Liver (tissue), 3 donors: ENCODE measurements at regions not wholly inside any gene's neighbourhood (a gene's known extent, or its start where the extent isn't known, plus 50 kb on each side); places are given as distances from the start of the nearest gene placed in this dataset.

Experiments used
- EGR1 ChIP-seq, 2 donors: IDR thresholded peaks; 2 replicates each; pipeline ENCODE4 v1.6.1; 2016 to 2018; ENCODE audit warnings: antibody characterized with exemption in 2 of 2, low read depth in 2 of 2
- GABPA ChIP-seq, 2 donors: IDR thresholded peaks in 1 of 2; conservative IDR thresholded peaks in 1 of 2; 2 replicates each; pipeline ENCODE4 v1.6.1; 2016; ENCODE audit warnings: antibody characterized with exemption in 2 of 2, mild to moderate bottlenecking in 1 of 2, moderate library complexity in 1 of 2
- JUND ChIP-seq, 2 donors: IDR thresholded peaks; 2 replicates each; pipeline ENCODE4 v1.6.1; 2016; ENCODE audit warnings: antibody characterized with exemption in 2 of 2
- NR2F2 ChIP-seq: IDR thresholded peaks from 2 replicates; pipeline ENCODE4 v1.6.1; 2016; ENCODE audit warnings: antibody characterized with exemption
- RXRA ChIP-seq, 2 donors: IDR thresholded peaks; 2 replicates each; pipeline ENCODE4 v1.6.1; 2017 to 2018; ENCODE audit warnings: antibody characterized with exemption in 2 of 2, mild to moderate bottlenecking in 1 of 2
- SP1 ChIP-seq: IDR thresholded peaks from 2 replicates; pipeline ENCODE4 v1.6.1; 2018; ENCODE audit warnings: antibody characterized with exemption, mild to moderate bottlenecking
- TAF1 ChIP-seq: conservative IDR thresholded peaks from 2 replicates; pipeline ENCODE4 v1.6.1; 2016; ENCODE audit warnings: antibody characterized with exemption, mild to moderate bottlenecking
- YY1 ChIP-seq: IDR thresholded peaks from 2 replicates; pipeline ENCODE4 v1.6.1; 2016; ENCODE audit warnings: antibody characterized with exemption, mild to moderate bottlenecking
- TF ChIP-seq, protein P1 (sequence below): fragments of 150-350 bp; IDR thresholded peaks from 2 replicates; pipeline ENCODE4 v1.5.1; 2017; ENCODE audit warnings: improper control_type of control experiment, low read depth, low read length; ENCODE audit not compliant: missing input control
- TF ChIP-seq, protein P2 (sequence below): IDR thresholded peaks from 2 replicates; pipeline ENCODE4 v1.6.1; 2016; ENCODE audit warnings: antibody characterized with exemption, mild to moderate bottlenecking
- TF ChIP-seq, protein P3 (sequence below): IDR thresholded peaks from 2 replicates; pipeline ENCODE4 v1.6.1; 2016; ENCODE audit warnings: antibody characterized with exemption
- TF ChIP-seq, protein P4 (sequence below): IDR thresholded peaks from 2 replicates; pipeline ENCODE4 v1.6.1; 2016; ENCODE audit warnings: antibody characterized with exemption
- TF ChIP-seq, protein P5 (sequence below): IDR thresholded peaks from 2 replicates; pipeline ENCODE4 v1.6.1; 2016; ENCODE audit warnings: antibody characterized with exemption
- donor health status: healthy.
- donor health status: healthy.

DNA sequence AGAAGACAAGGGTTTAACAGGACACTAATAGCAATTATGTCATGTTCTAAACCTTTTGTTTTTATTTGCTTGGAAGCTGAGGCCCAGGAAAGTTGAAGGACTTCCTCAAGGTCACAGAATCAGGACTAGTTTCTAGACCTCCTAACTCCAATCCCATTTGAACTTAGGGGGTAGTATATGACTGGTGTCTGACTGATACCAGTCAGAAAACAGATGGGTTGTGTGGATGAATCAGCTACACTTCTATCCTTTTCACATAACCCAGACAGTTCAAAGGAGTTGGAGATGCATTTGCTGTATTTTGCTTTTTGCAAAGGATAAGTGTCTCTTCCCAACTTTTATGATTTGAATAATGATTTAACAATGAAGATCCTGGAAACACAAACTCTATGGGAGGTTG is 322.5 kb downstream of the HLX start:
- TF ChIP-seq, protein P1, sequence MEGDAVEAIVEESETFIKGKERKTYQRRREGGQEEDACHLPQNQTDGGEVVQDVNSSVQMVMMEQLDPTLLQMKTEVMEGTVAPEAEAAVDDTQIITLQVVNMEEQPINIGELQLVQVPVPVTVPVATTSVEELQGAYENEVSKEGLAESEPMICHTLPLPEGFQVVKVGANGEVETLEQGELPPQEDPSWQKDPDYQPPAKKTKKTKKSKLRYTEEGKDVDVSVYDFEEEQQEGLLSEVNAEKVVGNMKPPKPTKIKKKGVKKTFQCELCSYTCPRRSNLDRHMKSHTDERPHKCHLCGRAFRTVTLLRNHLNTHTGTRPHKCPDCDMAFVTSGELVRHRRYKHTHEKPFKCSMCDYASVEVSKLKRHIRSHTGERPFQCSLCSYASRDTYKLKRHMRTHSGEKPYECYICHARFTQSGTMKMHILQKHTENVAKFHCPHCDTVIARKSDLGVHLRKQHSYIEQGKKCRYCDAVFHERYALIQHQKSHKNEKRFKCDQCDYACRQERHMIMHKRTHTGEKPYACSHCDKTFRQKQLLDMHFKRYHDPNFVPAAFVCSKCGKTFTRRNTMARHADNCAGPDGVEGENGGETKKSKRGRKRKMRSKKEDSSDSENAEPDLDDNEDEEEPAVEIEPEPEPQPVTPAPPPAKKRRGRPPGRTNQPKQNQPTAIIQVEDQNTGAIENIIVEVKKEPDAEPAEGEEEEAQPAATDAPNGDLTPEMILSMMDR: no peak
- no peak for TF ChIP-seq YY1
- TF ChIP-seq, protein P2, sequence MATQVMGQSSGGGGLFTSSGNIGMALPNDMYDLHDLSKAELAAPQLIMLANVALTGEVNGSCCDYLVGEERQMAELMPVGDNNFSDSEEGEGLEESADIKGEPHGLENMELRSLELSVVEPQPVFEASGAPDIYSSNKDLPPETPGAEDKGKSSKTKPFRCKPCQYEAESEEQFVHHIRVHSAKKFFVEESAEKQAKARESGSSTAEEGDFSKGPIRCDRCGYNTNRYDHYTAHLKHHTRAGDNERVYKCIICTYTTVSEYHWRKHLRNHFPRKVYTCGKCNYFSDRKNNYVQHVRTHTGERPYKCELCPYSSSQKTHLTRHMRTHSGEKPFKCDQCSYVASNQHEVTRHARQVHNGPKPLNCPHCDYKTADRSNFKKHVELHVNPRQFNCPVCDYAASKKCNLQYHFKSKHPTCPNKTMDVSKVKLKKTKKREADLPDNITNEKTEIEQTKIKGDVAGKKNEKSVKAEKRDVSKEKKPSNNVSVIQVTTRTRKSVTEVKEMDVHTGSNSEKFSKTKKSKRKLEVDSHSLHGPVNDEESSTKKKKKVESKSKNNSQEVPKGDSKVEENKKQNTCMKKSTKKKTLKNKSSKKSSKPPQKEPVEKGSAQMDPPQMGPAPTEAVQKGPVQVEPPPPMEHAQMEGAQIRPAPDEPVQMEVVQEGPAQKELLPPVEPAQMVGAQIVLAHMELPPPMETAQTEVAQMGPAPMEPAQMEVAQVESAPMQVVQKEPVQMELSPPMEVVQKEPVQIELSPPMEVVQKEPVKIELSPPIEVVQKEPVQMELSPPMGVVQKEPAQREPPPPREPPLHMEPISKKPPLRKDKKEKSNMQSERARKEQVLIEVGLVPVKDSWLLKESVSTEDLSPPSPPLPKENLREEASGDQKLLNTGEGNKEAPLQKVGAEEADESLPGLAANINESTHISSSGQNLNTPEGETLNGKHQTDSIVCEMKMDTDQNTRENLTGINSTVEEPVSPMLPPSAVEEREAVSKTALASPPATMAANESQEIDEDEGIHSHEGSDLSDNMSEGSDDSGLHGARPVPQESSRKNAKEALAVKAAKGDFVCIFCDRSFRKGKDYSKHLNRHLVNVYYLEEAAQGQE: no peak
- TF ChIP-seq, protein P3, sequence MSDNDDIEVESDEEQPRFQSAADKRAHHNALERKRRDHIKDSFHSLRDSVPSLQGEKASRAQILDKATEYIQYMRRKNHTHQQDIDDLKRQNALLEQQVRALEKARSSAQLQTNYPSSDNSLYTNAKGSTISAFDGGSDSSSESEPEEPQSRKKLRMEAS: no peak
- no peak for TF ChIP-seq SP1
- no peak for TF ChIP-seq NR2F2
- TF ChIP-seq TAF1: no peak
- no peak for TF ChIP-seq EGR1 (IDR thresholded peaks at IDR 0.05; ENCODE audit: low read depth in 2 of 2)
- TF ChIP-seq RXRA (IDR thresholded peaks at IDR 0.05): no peak
- TF ChIP-seq, protein P4, sequence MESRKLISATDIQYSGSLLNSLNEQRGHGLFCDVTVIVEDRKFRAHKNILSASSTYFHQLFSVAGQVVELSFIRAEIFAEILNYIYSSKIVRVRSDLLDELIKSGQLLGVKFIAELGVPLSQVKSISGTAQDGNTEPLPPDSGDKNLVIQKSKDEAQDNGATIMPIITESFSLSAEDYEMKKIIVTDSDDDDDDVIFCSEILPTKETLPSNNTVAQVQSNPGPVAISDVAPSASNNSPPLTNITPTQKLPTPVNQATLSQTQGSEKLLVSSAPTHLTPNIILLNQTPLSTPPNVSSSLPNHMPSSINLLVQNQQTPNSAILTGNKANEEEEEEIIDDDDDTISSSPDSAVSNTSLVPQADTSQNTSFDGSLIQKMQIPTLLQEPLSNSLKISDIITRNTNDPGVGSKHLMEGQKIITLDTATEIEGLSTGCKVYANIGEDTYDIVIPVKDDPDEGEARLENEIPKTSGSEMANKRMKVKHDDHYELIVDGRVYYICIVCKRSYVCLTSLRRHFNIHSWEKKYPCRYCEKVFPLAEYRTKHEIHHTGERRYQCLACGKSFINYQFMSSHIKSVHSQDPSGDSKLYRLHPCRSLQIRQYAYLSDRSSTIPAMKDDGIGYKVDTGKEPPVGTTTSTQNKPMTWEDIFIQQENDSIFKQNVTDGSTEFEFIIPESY: no peak
- no peak for TF ChIP-seq JUND (IDR thresholded peaks at IDR 0.05)
- TF ChIP-seq, protein P5, sequence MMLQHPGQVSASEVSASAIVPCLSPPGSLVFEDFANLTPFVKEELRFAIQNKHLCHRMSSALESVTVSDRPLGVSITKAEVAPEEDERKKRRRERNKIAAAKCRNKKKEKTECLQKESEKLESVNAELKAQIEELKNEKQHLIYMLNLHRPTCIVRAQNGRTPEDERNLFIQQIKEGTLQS: no peak
- no peak for TF ChIP-seq GABPA (IDR thresholded peaks at IDR 0.05 in 1 of 2, conservative IDR thresholded peaks at IDR 0.05 in 1 of 2)
